Astrocyte (in vitro differentiated cells and primary cell): ENCODE measurements at regions not wholly inside any gene's neighbourhood (a gene's known extent, or its start where the extent isn't known, plus 50 kb on each side); places are given as distances from the start of the nearest gene placed in this dataset.

Experiments used
- DNase-seq: peaks from one replicate; pipeline ENCODE4 v3.0.0-alpha.2; 2010; ENCODE audit warnings: low read depth
- FAIRE-seq: peaks from 2 replicates; lab custom pipeline; 2011; peaks lifted over from hg19 to GRCh38; lab: Jason Lieb, UNC
- H2AFZ ChIP-seq: 2 replicates; pipeline ENCODE4 v1.6.0; 2012; ENCODE audit warnings: low read depth, low read length, inconsistent platforms
- H3K27ac ChIP-seq: 2 replicates; pipeline ENCODE4 v1.5.1; 2011; ENCODE audit warnings: low read depth, low read length, inconsistent platforms
- H3K27me3 ChIP-seq: 2 replicates; pipeline ENCODE4 v1.6.0; 2011; ENCODE audit warnings: low read length, inconsistent platforms; ENCODE audit not compliant: insufficient read depth
- H3K36me3 ChIP-seq: 2 replicates; pipeline ENCODE4 v1.5.1; 2011; ENCODE audit warnings: low read length, inconsistent platforms; ENCODE audit not compliant: insufficient read depth
- H3K4me1 ChIP-seq: 2 replicates; pipeline ENCODE4 v1.5.1; 2011; ENCODE audit warnings: low read length, inconsistent platforms; ENCODE audit not compliant: insufficient read depth
- H3K4me2 ChIP-seq: 2 replicates; pipeline ENCODE4 v1.6.0; 2012; ENCODE audit warnings: low read length, inconsistent platforms
- H3K4me3 ChIP-seq: 2 replicates; pipeline ENCODE4 v1.5.1; 2011; ENCODE audit warnings: low read depth, mild to moderate bottlenecking, low read length, inconsistent platforms; ENCODE audit not compliant: insufficient read depth
- H3K79me2 ChIP-seq: 2 replicates; pipeline ENCODE4 v1.6.0; 2012; ENCODE audit warnings: mild to moderate bottlenecking, low read length, inconsistent platforms; ENCODE audit not compliant: insufficient read depth
- H3K9ac ChIP-seq: 2 replicates; pipeline ENCODE4 v1.6.0; 2012; ENCODE audit warnings: mild to moderate bottlenecking, low read length, inconsistent platforms
- H3K9me3 ChIP-seq: 2 replicates; pipeline ENCODE4 v1.5.1; 2012; ENCODE audit warnings: low read depth, mild to moderate bottlenecking, low read length, inconsistent platforms; ENCODE audit not compliant: insufficient read depth
- H4K20me1 ChIP-seq: 2 replicates; pipeline ENCODE4 v1.6.0; 2012; ENCODE audit warnings: low read length, inconsistent platforms; ENCODE audit not compliant: insufficient read depth
- H3K27ac Mint-ChIP-seq: one replicate; pipeline ENCODE4 v1.8.0; 2021; ENCODE audit warnings: mild to moderate bottlenecking, mixed read lengths; ENCODE audit not compliant: unreplicated experiment
- H3K27me3 Mint-ChIP-seq: one replicate; pipeline ENCODE4 v1.8.0; 2021; ENCODE audit warnings: low read depth, mixed read lengths; ENCODE audit not compliant: unreplicated experiment
- H3K36me3 Mint-ChIP-seq: one replicate; pipeline ENCODE4 v1.8.0; 2021; ENCODE audit warnings: low read depth, mixed read lengths; ENCODE audit not compliant: unreplicated experiment
- H3K4me1 Mint-ChIP-seq: one replicate; pipeline ENCODE4 v1.8.0; 2021; ENCODE audit warnings: low read depth, mixed read lengths; ENCODE audit not compliant: unreplicated experiment
- H3K4me3 Mint-ChIP-seq: one replicate; pipeline ENCODE4 v1.8.0; 2021; ENCODE audit warnings: mild to moderate bottlenecking, moderate library complexity, mixed read lengths; ENCODE audit not compliant: unreplicated experiment
- H3K9me3 Mint-ChIP-seq: one replicate; pipeline ENCODE4 v1.8.0; 2021; ENCODE audit warnings: mild to moderate bottlenecking, mixed read lengths; ENCODE audit not compliant: unreplicated experiment
- CTCF ChIP-seq: IDR thresholded peaks from 2 replicates; pipeline ENCODE4 v1.5.1; 2011; ENCODE audit warnings: low read depth, mild to moderate bottlenecking, inconsistent platforms, low read length, moderate library complexity; ENCODE audit not compliant: insufficient read depth
- EZH2 ChIP-seq: IDR thresholded peaks from 2 replicates; pipeline ENCODE4 v1.6.1; 2012; ENCODE audit warnings: mild to moderate bottlenecking, low read length, inconsistent platforms; ENCODE audit not compliant: insufficient read depth

DNA sequence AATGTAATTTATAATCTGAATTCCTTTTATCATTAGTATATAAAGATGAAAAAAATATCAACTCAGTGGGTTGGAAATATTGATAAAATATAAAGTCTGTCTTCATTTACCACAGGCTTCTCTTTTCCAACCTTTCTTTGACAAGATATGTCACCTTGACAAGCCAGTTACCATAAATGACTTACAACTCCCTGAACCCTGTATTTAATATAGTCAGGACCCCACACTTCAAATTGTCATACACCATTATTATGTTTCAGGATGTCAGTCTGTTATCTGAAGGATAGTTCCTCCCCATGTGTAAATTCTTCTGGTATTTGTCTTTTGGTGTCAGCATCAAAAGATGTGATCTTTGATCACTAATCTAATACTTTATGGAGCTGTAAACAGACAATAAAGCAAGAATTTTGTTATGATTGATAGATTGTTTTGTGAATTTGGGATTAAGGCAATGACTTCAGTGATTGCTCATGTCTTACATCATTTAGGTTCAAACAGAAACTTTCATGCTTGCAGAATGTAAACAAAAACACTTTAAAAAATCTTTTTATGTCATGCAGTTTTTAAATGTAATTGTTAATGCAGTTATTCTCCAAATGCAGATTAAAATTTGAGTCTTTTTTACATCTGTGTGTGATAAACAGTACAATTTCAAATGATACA lies 503.5 kb upstream of the BCHE start:
- Histone ChIP-seq H3K9ac (no peak overlapping the region), H4K20me1 (no peaks in the 10 kb centered on the region), H3K4me2 (no peak overlapping the region), H3K27ac (no peak overlapping the region), H3K27me3 (no peaks in the 10 kb centered on the region), H3K4me3 (no peak overlapping the region), H3K4me1 (no peaks in the 10 kb centered on the region), H3K36me3 (no peaks in the 10 kb centered on the region), H3K79me2 (no peaks in the 10 kb centered on the region), H3K9me3 (no peaks in the 10 kb centered on the region), H2AFZ (no peak overlapping the region)
- Mint-ChIP-seq H3K27me3 (no peaks in the 10 kb centered on the region), H3K9me3 (peaks cover 2% of the 10 kb centered on the region), H3K36me3 (no peaks in the 10 kb centered on the region), H3K27ac (no peak overlapping the region), H3K4me1 (no peaks in the 10 kb centered on the region), H3K4me3 (no peak overlapping the region)
- DNase-seq, result no peak
- no peak for FAIRE-seq
- TF ChIP-seq EZH2, result no peak
- no peak for TF ChIP-seq CTCF

DNA sequence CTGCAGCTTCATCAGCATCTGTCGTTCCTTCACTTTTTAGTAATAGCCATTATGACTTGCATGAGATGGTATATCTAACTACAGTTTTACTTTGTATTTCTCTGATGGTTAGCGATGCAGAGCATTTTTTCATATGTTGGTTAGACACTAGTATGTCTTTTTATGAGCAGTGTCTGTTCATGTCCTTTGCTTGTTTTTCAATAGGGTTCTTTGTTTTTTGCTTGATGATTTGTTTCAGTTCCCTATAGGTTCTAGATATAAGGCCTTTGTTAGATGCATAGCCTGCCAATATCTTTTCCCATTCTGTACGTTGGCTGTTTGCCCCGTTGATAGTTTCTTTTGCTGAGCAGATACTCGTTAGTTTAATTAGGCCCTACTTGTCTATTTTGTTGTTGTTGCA lies 487.2 kb upstream of the BCHE start:
- Mint-ChIP-seq H3K4me3 (no peak overlapping the region), H3K36me3 (no peaks in the 10 kb centered on the region), H3K27ac (no peak overlapping the region), H3K4me1 (peaks cover 5% of the 10 kb centered on the region), H3K9me3 (no peaks in the 10 kb centered on the region), H3K27me3 (no peaks in the 10 kb centered on the region)
- TF ChIP-seq CTCF (no peak), EZH2 (no peak)
- H3K79me2 ChIP-seq, result no peaks in the 10 kb centered on the region
- no peaks in the 10 kb centered on the region for H3K36me3 ChIP-seq
- no peaks in the 10 kb centered on the region for H3K4me1 ChIP-seq
- no peak overlapping the region for H3K4me2 ChIP-seq
- H3K9me3 ChIP-seq, result no peaks in the 10 kb centered on the region
- H2AFZ ChIP-seq, result no peak overlapping the region
- H4K20me1 ChIP-seq, result no peaks in the 10 kb centered on the region
- no peak overlapping the region for H3K4me3 ChIP-seq
- DNase-seq (no peak), FAIRE-seq (no peak)
- H3K9ac ChIP-seq, result no peak overlapping the region
- no peak overlapping the region for H3K27ac ChIP-seq
- no peaks in the 10 kb centered on the region for H3K27me3 ChIP-seq

DNA sequence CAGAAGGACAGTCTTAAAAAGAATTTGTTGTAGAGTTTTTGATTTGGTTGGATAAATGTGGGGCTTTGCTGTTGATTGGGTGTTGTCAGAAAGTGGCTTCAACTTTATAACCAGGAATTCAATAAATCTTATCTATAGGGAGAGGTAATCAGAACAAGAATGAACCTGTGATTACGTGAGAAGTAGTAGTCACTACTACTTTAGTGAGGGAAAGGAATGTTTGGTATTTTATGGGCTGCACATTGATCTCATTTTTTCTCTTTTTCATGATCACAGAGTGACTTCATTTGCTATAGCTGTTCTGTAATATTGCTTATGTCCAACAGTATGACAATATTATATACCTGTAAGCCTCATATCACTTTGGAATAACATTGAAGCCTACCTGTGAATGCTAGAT lies 485.2 kb upstream of the BCHE start:
- no peaks in the 10 kb centered on the region for H3K9me3 Mint-ChIP-seq
- no peak overlapping the region for H3K4me3 Mint-ChIP-seq
- no peak for TF ChIP-seq EZH2
- no peak for DNase-seq
- H3K4me1 Mint-ChIP-seq, result peaks cover 5% of the 10 kb centered on the region
- Histone ChIP-seq H3K27ac (no peak overlapping the region), H3K36me3 (no peaks in the 10 kb centered on the region), H3K4me2 (no peak overlapping the region), H3K4me3 (no peak overlapping the region), H3K79me2 (no peaks in the 10 kb centered on the region), H3K9ac (no peak overlapping the region), H2AFZ (no peak overlapping the region), H3K27me3 (no peaks in the 10 kb centered on the region), H3K4me1 (no peaks in the 10 kb centered on the region), H4K20me1 (no peaks in the 10 kb centered on the region), H3K9me3 (no peaks in the 10 kb centered on the region)
- no peak for FAIRE-seq
- H3K36me3 Mint-ChIP-seq, result no peaks in the 10 kb centered on the region
- H3K27ac Mint-ChIP-seq, result no peak overlapping the region
- no peaks in the 10 kb centered on the region for H3K27me3 Mint-ChIP-seq
